Nucleus accumbens (tissue), 56 donors: ENCODE measurements at regions not wholly inside any gene's neighbourhood (a gene's known extent, or its start where the extent isn't known, plus 50 kb on each side); places are given as distances from the start of the nearest gene placed in this dataset.

ENCODE experiments used
- DNase-seq, 56 donors: peaks; one replicate each; lab custom pipeline; 2025; lab: John Stamatoyannopoulos, UW

- DNase-seq: no peak
Observed at GRCh38 chr17:31595666-31596381, 204.3 kb downstream of the RAB11FIP4 start.

GRCh38 chr17:31595076-31595475 is 203.6 kb downstream of the RAB11FIP4 start:
- DNase-seq: no peak

GRCh38 chr17:31594416-31594815 is 202.9 kb downstream of the RAB11FIP4 start:
- DNase-seq: no peak

- no peak for DNase-seq
Observed at GRCh38 chr17:31593806-31594205, 202.3 kb downstream of the RAB11FIP4 start.

- DNase-seq: no peak
Observed at GRCh38 chr17:31591924-31592323, 200.4 kb downstream of the RAB11FIP4 start.

- no peak for DNase-seq
Observed at GRCh38 chr17:31588512-31588911, 197.0 kb downstream of the RAB11FIP4 start.

GRCh38 chr17:31588034-31588433 is 196.6 kb downstream of the RAB11FIP4 start:
- no peak for DNase-seq
